ENCODE measurements at regions not wholly inside any gene's neighbourhood (a gene's known extent, or its start where the extent isn't known, plus 50 kb on each side); places are given as distances from the start of the nearest gene placed in this dataset.

- no peak for TF ChIP-seq CTCF (IDR thresholded peaks at IDR 0.05; ENCODE audit: insufficient read depth, low read length)
- TF ChIP-seq GABPA (IDR thresholded peaks at IDR 0.05; ENCODE audit: low read depth), result no peak
Observed at GRCh38 chr4:77293426-77293825, 136.4 kb downstream of the CCNG2 start.
